Thoracic aorta (tissue), 2 donors: ENCODE measurements at regions not wholly inside any gene's neighbourhood (a gene's known extent, or its start where the extent isn't known, plus 50 kb on each side); places are given as distances from the start of the nearest gene placed in this dataset.

Experiments
- ATAC-seq: fragments of 150-250 bp; one replicate; pipeline ENCODE4 v1.8.0; 2017; ENCODE audit warnings: low read depth; ENCODE audit not compliant: insufficient number of reproducible peaks, low FRiP score
- DNase-seq: peaks from one replicate; pipeline ENCODE4 v3.0.0-alpha.2; 2020; ENCODE audit warnings: low spot score
- H3K27ac ChIP-seq, 2 donors: fragments of 200-600 bp; sonication (generic); 1 replicate in 1 of 2; 2 replicates in 1 of 2; pipeline ENCODE4 v1.5.1; 2016; ENCODE audit warnings: mild to moderate bottlenecking in 2 of 2, moderate library complexity in 2 of 2
- H3K27me3 ChIP-seq: fragments of 200-600 bp; sonication (generic); replicated peaks from 2 replicates; pipeline ENCODE4 v1.6.0; 2016; ENCODE audit warnings: mild to moderate bottlenecking; ENCODE audit not compliant: insufficient read depth
- H3K36me3 ChIP-seq: fragments of 200-600 bp; sonication (generic); one replicate; pipeline ENCODE4 v1.5.1; 2016
- H3K4me1 ChIP-seq, 2 donors: fragments of 200-600 bp; sonication (generic); 1 replicate in 1 of 2; 2 replicates in 1 of 2; pipeline versions ENCODE4 v1.5.1 to v1.6.0; 2016; ENCODE audit warnings: low read depth in 2 of 2, mild to moderate bottlenecking in 1 of 2; ENCODE audit not compliant: control insufficient read depth in 1 of 2
- H3K4me3 ChIP-seq: fragments of 200-600 bp; sonication (generic); 2 replicates; pipeline ENCODE4 v1.5.1; 2016; ENCODE audit warnings: mild to moderate bottlenecking
- H3K9me3 ChIP-seq: fragments of 200-600 bp; sonication (generic); 2 replicates; pipeline ENCODE4 v1.5.1; 2016
- CTCF ChIP-seq: fragments of 200-600 bp; sonication (generic); IDR thresholded peaks from one replicate; pipeline ENCODE4 v1.5.1; 2019; ENCODE audit warnings: antibody characterized with exemption

GRCh38 chr7:7125963-7126362, 56.4 kb upstream of the C1GALT1 start:
- ATAC-seq (no peak), DNase-seq (no peak)
- no peak overlapping the region for H3K27ac ChIP-seq
- no peaks in the 10 kb centered on the region for H3K9me3 ChIP-seq
- no peak for TF ChIP-seq CTCF
- peaks cover 12 to 13% of the 10 kb centered on the region in 2 donors for H3K4me1 ChIP-seq
- no peaks in the 10 kb centered on the region for H3K27me3 ChIP-seq
- no peak overlapping the region for H3K4me3 ChIP-seq
- H3K36me3 ChIP-seq = no peaks in the 10 kb centered on the region

GRCh38 chr7:7127773-7128172, 54.6 kb upstream of the C1GALT1 start:
- no peak overlapping the region for H3K4me3 ChIP-seq
- TF ChIP-seq CTCF = no peak
- peaks cover 7% of the 10 kb centered on the region in 2 donors for H3K4me1 ChIP-seq

DNA sequence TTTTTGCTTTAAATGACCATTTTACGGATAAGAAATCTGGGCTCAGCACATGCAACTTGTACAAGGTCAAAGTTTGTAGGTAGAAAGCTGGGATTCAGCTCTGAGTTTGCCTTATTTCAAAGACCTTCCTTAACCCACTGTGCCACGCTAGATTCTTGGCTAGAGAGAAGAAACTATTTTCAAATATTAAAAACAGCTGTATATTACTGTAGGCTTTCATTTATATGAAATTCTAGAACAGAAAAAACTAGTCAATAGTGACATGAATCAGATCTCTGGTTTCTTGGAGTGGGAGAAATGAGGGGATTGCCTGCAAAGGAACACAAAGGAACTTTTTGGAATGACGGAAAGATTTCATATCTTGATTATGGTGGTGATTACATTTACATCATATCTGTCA, 53.0 kb upstream of the C1GALT1 start:
- ATAC-seq = no peak
- no peaks in the 10 kb centered on the region for H3K4me1 ChIP-seq

More at GRCh38 chr7:7127773-7128172, 54.6 kb upstream of the C1GALT1 start:
- no peak for DNase-seq
- Histone ChIP-seq H3K27ac (no peak overlapping the region), H3K27me3 (no peaks in the 10 kb centered on the region), H3K36me3 (no peaks in the 10 kb centered on the region), H3K9me3 (no peaks in the 10 kb centered on the region)
- ATAC-seq = no peak

GRCh38 chr7:7131273-7131672, 51.1 kb upstream of the C1GALT1 start:
- H3K27ac ChIP-seq = no peak overlapping the region
- no peaks in the 10 kb centered on the region for H3K27me3 ChIP-seq
- TF ChIP-seq CTCF = no peak
- DNase-seq (no peak), ATAC-seq (no peak)
- no peaks in the 10 kb centered on the region for H3K36me3 ChIP-seq
- no peaks in the 10 kb centered on the region for H3K9me3 ChIP-seq
- no peak overlapping the region for H3K4me3 ChIP-seq
- H3K4me1 ChIP-seq = peaks cover 0 to 5% of the 10 kb centered on the region in 2 donors

More for the DNA sequence above, 53.0 kb upstream of the C1GALT1 start:
- Histone ChIP-seq H3K27me3 (no peaks in the 10 kb centered on the region), H3K9me3 (no peaks in the 10 kb centered on the region), H3K36me3 (no peaks in the 10 kb centered on the region), H3K4me3 (no peak overlapping the region), H3K27ac (no peak overlapping the region)
- no peak for TF ChIP-seq CTCF
- DNase-seq = no peak
